Activated CD4-positive, alpha-beta T cell treated with anti-CD3 and anti-CD28 coated beads, Interleukin-2, amount 50 U/mL, for 24 hours (primary cell): ENCODE measurements at regions not wholly inside any gene's neighbourhood (a gene's known extent, or its start where the extent isn't known, plus 50 kb on each side); places are given as distances from the start of the nearest gene placed in this dataset.

Experiments used
- DNase-seq, 2 donors: peaks; one replicate each; pipeline ENCODE4 v3.0.0-alpha.2; 2020; ENCODE audit warnings: low read depth in 1 of 2, low spot score in 1 of 2

- no peak for DNase-seq
Measured at GRCh38 chr2:235291461-235291860, 202.4 kb upstream of the AGAP1 start.

GRCh38 chr2:235293061-235293460, 200.8 kb upstream of the AGAP1 start:
- DNase-seq = no peak

- DNase-seq = no peak
Measured at GRCh38 chr2:235295831-235296230, 198.0 kb upstream of the AGAP1 start.

GRCh38 chr2:235300368-235301201, 193.3 kb upstream of the AGAP1 start:
- no peak for DNase-seq

GRCh38 chr2:235301202-235302076, 192.4 kb upstream of the AGAP1 start:
- no peak for DNase-seq

GRCh38 chr2:235302263-235302662, 191.6 kb upstream of the AGAP1 start:
- no peak for DNase-seq

GRCh38 chr2:235303499-235304291, 190.1 kb upstream of the AGAP1 start:
- no peak for DNase-seq

- DNase-seq = no peak
Measured at GRCh38 chr2:235305678-235306077, 188.2 kb upstream of the AGAP1 start.

GRCh38 chr2:235311044-235311443, 182.8 kb upstream of the AGAP1 start:
- no peak for DNase-seq

GRCh38 chr2:235312571-235312970, 181.3 kb upstream of the AGAP1 start:
- no peak for DNase-seq

- no peak for DNase-seq
Measured at GRCh38 chr2:235314371-235314930, 179.4 kb upstream of the AGAP1 start.

- no peak for DNase-seq
Measured at GRCh38 chr2:235319095-235319494, 174.7 kb upstream of the AGAP1 start.

GRCh38 chr2:235320326-235320725, 173.5 kb upstream of the AGAP1 start:
- DNase-seq = no peak

GRCh38 chr2:235324324-235324723, 169.5 kb upstream of the AGAP1 start:
- DNase-seq = no peak

GRCh38 chr2:235325151-235325550, 168.7 kb upstream of the AGAP1 start:
- no peak for DNase-seq

- no peak for DNase-seq
Measured at GRCh38 chr2:235328991-235329390, 164.9 kb upstream of the AGAP1 start.

GRCh38 chr2:235330775-235331451, 162.9 kb upstream of the AGAP1 start:
- no peak for DNase-seq

GRCh38 chr2:235332240-235332890, 161.5 kb upstream of the AGAP1 start:
- no peak for DNase-seq

- no peak for DNase-seq
Measured at GRCh38 chr2:235333076-235333475, 160.8 kb upstream of the AGAP1 start.

- DNase-seq = no peak
Measured at GRCh38 chr2:235334179-235334578, 159.7 kb upstream of the AGAP1 start.
